IMR-90 (cell line): ENCODE measurements at regions not wholly inside any gene's neighbourhood (a gene's known extent, or its start where the extent isn't known, plus 50 kb on each side); places are given as distances from the start of the nearest gene placed in this dataset.
"Not testable (repeated sequence)": the region's sequence is repeated elsewhere in the genome, so short reads cannot be mapped to it uniquely, and the experiment has no call there.

Experiments
- ATAC-seq: fragments of 200-7000 bp; cut with Tn5 transposase; 2 replicates; pipeline ENCODE4 v1.9.1; 2020; ENCODE audit warnings: low read depth, mild to moderate bottlenecking, moderate library complexity
- BruUV-seq: library from RNA; stranded (reverse); fragments of 400-500 nt; replicated peaks from 2 replicates; lab custom pipeline; 2021; lab: Mats Ljungman, UMichigan
- CTCF ChIA-PET: fragments of 300-600 bp; formaldehyde crosslinking; extraction: SDS; loops from one replicate; lab custom pipeline; 2021; ENCODE audit warnings: antibody characterized with exemption; lab: Yijun Ruan, JAX
- POLR2A ChIA-PET: fragments of 300-600 bp; sonication (Branson Sonifier 250); formaldehyde crosslinking; loops from one replicate; lab custom pipeline; 2022; ENCODE audit warnings: antibody characterized with exemption; ENCODE audit not compliant: unreplicated experiment; lab: Charles Lee
- DNase-seq: peaks from one replicate; pipeline ENCODE4 v3.0.0; 2013
- H2AFZ ChIP-seq: replicated peaks from 2 replicates; pipeline ENCODE3; 2013; ENCODE audit warnings: low read length, mild to moderate bottlenecking; ENCODE audit not compliant: poor library complexity
- H2AK5ac ChIP-seq: 2 replicates; pipeline ENCODE4 v1.6.1; 2013; ENCODE audit warnings: low read depth, low read length, inconsistent platforms
- H2AK9ac ChIP-seq: replicated peaks from 2 replicates; pipeline ENCODE3; 2013; ENCODE audit warnings: mild to moderate bottlenecking, low read depth, low read length, moderate library complexity; ENCODE audit not compliant: poor library complexity
- H2BK120ac ChIP-seq: 2 replicates; pipeline ENCODE4 v1.6.1; 2013; ENCODE audit warnings: low read depth, low read length, inconsistent platforms
- H2BK15ac ChIP-seq: 3 replicates; pipeline ENCODE4 v1.6.1; 2013; ENCODE audit warnings: low read depth, low read length, inconsistent platforms
- H2BK20ac ChIP-seq: 2 replicates; pipeline ENCODE4 v1.6.1; 2013; ENCODE audit warnings: low read depth, mild to moderate bottlenecking, inconsistent platforms, low read length, moderate library complexity
- H2BK5ac ChIP-seq: 2 replicates; pipeline ENCODE4 v1.6.1; 2013; ENCODE audit warnings: mild to moderate bottlenecking, low read depth, low read length, inconsistent platforms; ENCODE audit not compliant: poor library complexity, severe bottlenecking
- H3K14ac ChIP-seq: replicated peaks from 2 replicates; pipeline ENCODE4 v1.6.1; 2013; ENCODE audit warnings: low read depth, low read length, inconsistent platforms
- H3K18ac ChIP-seq: 2 replicates; pipeline ENCODE4 v1.6.1; 2013; ENCODE audit warnings: low read depth, low read length, control low read depth
- H3K23ac ChIP-seq: 2 replicates; pipeline ENCODE4 v1.6.1; 2013; ENCODE audit warnings: low read depth, low read length, inconsistent platforms
- H3K27ac ChIP-seq: 2 replicates; pipeline ENCODE4 v1.5.1; 2013; ENCODE audit warnings: mild to moderate bottlenecking, control low read depth, low read length; ENCODE audit not compliant: insufficient read depth
- H3K27me3 ChIP-seq: 2 replicates; pipeline ENCODE4 v1.6.1; 2013; ENCODE audit warnings: low read length; ENCODE audit not compliant: control insufficient read depth, insufficient read depth
- H3K36me3 ChIP-seq: 2 replicates; pipeline ENCODE4 v1.6.1; 2013; ENCODE audit warnings: low read length, mixed read lengths; ENCODE audit not compliant: control insufficient read depth, insufficient read depth
- H3K4ac ChIP-seq: 2 replicates; pipeline ENCODE4 v1.6.1; 2013; ENCODE audit warnings: low read depth, low read length, inconsistent platforms
- H3K4me1 ChIP-seq: 2 replicates; pipeline ENCODE4 v1.6.1; 2013; ENCODE audit warnings: low read length, mixed read lengths; ENCODE audit not compliant: control insufficient read depth, insufficient read depth
- H3K4me2 ChIP-seq: 2 replicates; pipeline ENCODE4 v1.6.1; 2013; ENCODE audit warnings: low read depth, mild to moderate bottlenecking, control low read depth, low read length, moderate library complexity
- H3K4me3 ChIP-seq: 2 replicates; pipeline ENCODE4 v1.5.1; 2013; ENCODE audit warnings: low read depth, mild to moderate bottlenecking, control low read depth, low read length, moderate library complexity; ENCODE audit not compliant: insufficient read depth
- H3K56ac ChIP-seq: 2 replicates; pipeline ENCODE4 v1.6.1; 2013; ENCODE audit warnings: low read length, inconsistent platforms; ENCODE audit not compliant: insufficient read depth; ENCODE audit errors: extremely low read depth
- H3K79me1 ChIP-seq, 2 experiments: 2 replicates each; pipeline ENCODE4 v1.6.1; 2013; ENCODE audit warnings: low read length in 2 of 2, inconsistent platforms in 1 of 2, low read depth in 1 of 2
- H3K9ac ChIP-seq: 2 replicates; pipeline ENCODE4 v1.6.1; 2013; ENCODE audit warnings: low read depth, low read length, control low read depth
- H3K9me1 ChIP-seq: 2 replicates; pipeline ENCODE4 v1.6.1; 2013; ENCODE audit warnings: low read length, inconsistent platforms; ENCODE audit not compliant: insufficient read depth
- H3K9me3 ChIP-seq: 2 replicates; pipeline ENCODE4 v1.6.1; 2013; ENCODE audit warnings: low read length; ENCODE audit not compliant: control insufficient read depth, insufficient read depth
- H4K20me1 ChIP-seq: 2 replicates; pipeline ENCODE4 v1.6.1; 2013; ENCODE audit warnings: low read length, inconsistent platforms; ENCODE audit not compliant: insufficient read depth
- H4K5ac ChIP-seq: 2 replicates; pipeline ENCODE4 v1.6.1; 2013; ENCODE audit warnings: mild to moderate bottlenecking, low read depth, low read length, control low read depth
- H4K8ac ChIP-seq, 2 experiments: 2 replicates each; pipeline ENCODE4 v1.6.1; 2013; ENCODE audit warnings: low read depth in 2 of 2, low read length in 2 of 2, control low read depth in 1 of 2, inconsistent platforms in 1 of 2
- H4K91ac ChIP-seq: 2 replicates; pipeline ENCODE4 v1.6.1; 2013; ENCODE audit warnings: low read depth, low read length, inconsistent platforms; ENCODE audit not compliant: insufficient read depth
- dilution Hi-C: fragments of 300-500 bp; cut with HindIII; formaldehyde crosslinking; loops from one replicate; pipeline ENCODE4 v1.14.3; 2018; ENCODE audit warnings: low sequenced_read_pairs; ENCODE audit not compliant: unreplicated experiment
- in situ Hi-C: fragments of 300-500 bp; cut with MboI; formaldehyde crosslinking; loops from 3 replicates; pipeline ENCODE4 v1.14.3; 2019; ENCODE audit warnings: low sequenced_read_pairs, inconsistent platforms, mixed read lengths
- intact Hi-C: fragments of 100-400 bp; cut with micrococcal nuclease; formaldehyde crosslinking; loops from 2 replicates; pipeline ENCODE4 v1.10.0; 2022

DNA sequence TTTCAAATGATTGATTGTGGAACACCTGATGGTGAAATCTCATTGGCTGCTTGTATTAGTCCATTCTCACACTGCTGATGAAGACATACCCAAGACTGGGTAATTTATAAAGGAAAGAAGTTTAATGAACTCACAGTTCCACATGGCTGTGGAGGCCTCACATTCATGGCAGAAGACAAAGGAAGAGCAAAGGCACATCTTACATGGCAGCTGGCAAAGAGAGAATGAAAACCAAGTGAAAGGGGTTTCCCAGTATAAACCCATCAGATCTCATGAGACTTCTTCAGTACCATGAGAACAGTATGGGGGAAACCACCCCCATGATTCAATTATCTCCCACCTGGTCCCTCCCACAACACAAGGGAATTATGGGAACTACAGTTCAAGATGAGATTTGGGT, 70.9 kb upstream of the ZNF469 start:
- H3K14ac ChIP-seq = peak overlapping the region; percentile 29; the same call in 1 of the 2 replicates
- H3K36me3 ChIP-seq, DNase-seq, H2BK5ac ChIP-seq, in situ Hi-C loops, CTCF ChIA-PET, dilution Hi-C loops, H3K4me2 ChIP-seq, H3K4me3 ChIP-seq, H3K56ac ChIP-seq, H3K9me3 ChIP-seq, ATAC-seq, H3K9ac ChIP-seq, H3K27me3 ChIP-seq, H2AFZ ChIP-seq, H3K23ac ChIP-seq, H4K20me1 ChIP-seq, POLR2A ChIA-PET, BruUV-seq, H2AK9ac ChIP-seq, intact Hi-C loops: not testable (repeated sequence)
- peaks cover 23% of the 10 kb centered on the region for H3K9me1 ChIP-seq
- H3K18ac ChIP-seq = peak overlapping the region; percentile 10; the same call in 1 of the 2 replicates
- peak overlapping the region; percentile 76; the same call in 1 of the 2 replicates for H2AK5ac ChIP-seq
- H2BK120ac ChIP-seq = peak overlapping the region; percentile 86
- peak overlapping the region; percentile 76; the same call in 1 of the 2 replicates for H4K91ac ChIP-seq
- H2BK15ac ChIP-seq = peak overlapping the region; percentile 89; the same call in 2 of the 3 replicates
- H3K4ac ChIP-seq = peak overlapping the region; percentile 85
- H3K4me1 ChIP-seq = peaks cover 39% of the 10 kb centered on the region
- peak overlapping the region; percentile 77; the same call in 1 of the 2 replicates for H3K27ac ChIP-seq
- H3K79me1 ChIP-seq = peaks cover 6 to 27% of the 10 kb centered on the region in 2 experiments; a peak in 3 of 4 replicates
- peak overlapping the region; percentile 6 for H4K5ac ChIP-seq
- H2BK20ac ChIP-seq = peak overlapping the region; percentile 91; the same call in 1 of the 2 replicates
- peak overlapping the region; percentile 30 to 81; a peak in 2 of 4 replicates for H4K8ac ChIP-seq
